HFFc6 (cell line): ENCODE measurements at regions not wholly inside any gene's neighbourhood (a gene's known extent, or its start where the extent isn't known, plus 50 kb on each side); places are given as distances from the start of the nearest gene placed in this dataset.

Experiments
- DNase-seq: peaks from one replicate; pipeline ENCODE4 v3.0.0-alpha.2; 2018
- H3K27ac Mint-ChIP-seq: 2 replicates; pipeline ENCODE4 v1.8.0; 2020; ENCODE audit warnings: mild to moderate bottlenecking, mixed read lengths
- H3K27me3 Mint-ChIP-seq: 2 replicates; pipeline ENCODE4 v1.8.0; 2021; ENCODE audit warnings: mild to moderate bottlenecking, moderate library complexity, mixed read lengths; ENCODE audit not compliant: insufficient read depth
- H3K36me3 Mint-ChIP-seq: 2 replicates; pipeline ENCODE4 v1.8.0; 2021; ENCODE audit warnings: low read depth, mixed read lengths
- H3K4me1 Mint-ChIP-seq: 2 replicates; pipeline ENCODE4 v1.8.0; 2020; ENCODE audit warnings: low read depth, mixed read lengths
- H3K4me3 Mint-ChIP-seq: 2 replicates; pipeline ENCODE4 v1.8.0; 2020; ENCODE audit warnings: mild to moderate bottlenecking, moderate library complexity, mixed read lengths
- H3K9me3 Mint-ChIP-seq: 2 replicates; pipeline ENCODE4 v1.8.0; 2020; ENCODE audit warnings: mild to moderate bottlenecking, mixed read lengths
- CTCF ChIP-seq: fragments of 200-600 bp; sonication (generic); IDR thresholded peaks from 2 replicates; pipeline ENCODE4 v1.5.0; 2021; ENCODE audit warnings: antibody characterized with exemption, mild to moderate bottlenecking

- Mint-ChIP-seq H3K9me3 (no peaks in the 10 kb centered on the region), H3K4me1 (peaks cover 30% of the 10 kb centered on the region), H3K27ac (peak overlapping the region; percentile 94), H3K36me3 (no peaks in the 10 kb centered on the region), H3K27me3 (peaks cover 3% of the 10 kb centered on the region), H3K4me3 (peak overlapping the region; percentile 81)
- peak; percentile 64 for DNase-seq
- no peak for TF ChIP-seq CTCF
Measured at GRCh38 chr6:159595173-159595572, 97.9 kb downstream of the SOD2 start.

GRCh38 chr6:159594750-159595117 lies 98.3 kb downstream of the SOD2 start:
- peak; percentile 77 for DNase-seq
- peaks cover 30% of the 10 kb centered on the region for H3K4me1 Mint-ChIP-seq
- H3K27me3 Mint-ChIP-seq, result peaks cover 6% of the 10 kb centered on the region
- peak overlapping the region; percentile 94 for H3K27ac Mint-ChIP-seq
- H3K9me3 Mint-ChIP-seq, result no peaks in the 10 kb centered on the region
- no peak for TF ChIP-seq CTCF
- H3K36me3 Mint-ChIP-seq, result no peaks in the 10 kb centered on the region
- H3K4me3 Mint-ChIP-seq, result peak overlapping the region; percentile 81

- Mint-ChIP-seq H3K9me3 (no peaks in the 10 kb centered on the region), H3K27ac (peak overlapping the region; percentile 94), H3K36me3 (no peaks in the 10 kb centered on the region), H3K4me3 (peak overlapping the region; percentile 81), H3K4me1 (peaks cover 30% of the 10 kb centered on the region), H3K27me3 (peaks cover 6% of the 10 kb centered on the region)
- DNase-seq, result peak; percentile 33
- TF ChIP-seq CTCF, result no peak
Measured at GRCh38 chr6:159594106-159594749, 98.8 kb downstream of the SOD2 start.

- Mint-ChIP-seq H3K36me3 (no peaks in the 10 kb centered on the region), H3K4me3 (no peak overlapping the region)
Measured at GRCh38 chr6:159590835-159591234, 102.2 kb downstream of the SOD2 start.

GRCh38 chr6:159586684-159587083 lies 106.4 kb downstream of the SOD2 start:
- no peak overlapping the region for H3K27ac Mint-ChIP-seq
- no peak for TF ChIP-seq CTCF
- H3K27me3 Mint-ChIP-seq, result peaks cover 18% of the 10 kb centered on the region
- no peaks in the 10 kb centered on the region for H3K36me3 Mint-ChIP-seq
- no peaks in the 10 kb centered on the region for H3K9me3 Mint-ChIP-seq
- H3K4me1 Mint-ChIP-seq, result no peaks in the 10 kb centered on the region
- DNase-seq, result no peak
- no peak overlapping the region for H3K4me3 Mint-ChIP-seq

More at GRCh38 chr6:159590835-159591234, 102.2 kb downstream of the SOD2 start:
- Mint-ChIP-seq H3K9me3 (no peaks in the 10 kb centered on the region), H3K27ac (no peak overlapping the region), H3K4me1 (peaks cover 23% of the 10 kb centered on the region), H3K27me3 (peaks cover 12% of the 10 kb centered on the region)
- TF ChIP-seq CTCF, result no peak
- no peak for DNase-seq
